ENCODE measurements at regions not wholly inside any gene's neighbourhood (a gene's known extent, or its start where the extent isn't known, plus 50 kb on each side); places are given as distances from the start of the nearest gene placed in this dataset. TPM values are rescaled to one million over a fixed set of nuclear protein-coding genes. Genes with fewer than 3 reads are reported as not detected.

Small RNAs in the stretch of these regions (microRNA-seq; reads per million reads assigned to microRNA genes)
- not detected for gene MIR4276 (ENCODE audit: borderline microRNAs expressed, borderline replicate concordance)

Data from CD4-positive, alpha-beta T cell (primary cell).